T-cell (primary cell): ENCODE measurements at regions not wholly inside any gene's neighbourhood (a gene's known extent, or its start where the extent isn't known, plus 50 kb on each side); places are given as distances from the start of the nearest gene placed in this dataset.

Experiments used
- ATAC-seq, 4 experiments: fragments of 200-7000 bp in 3 of 4; fragments of 150-1000 bp in 1 of 4; cut with Tn5 transposase; replicated peaks in 1 of 4; 1 replicate in 3 of 4; 2 replicates in 1 of 4; pipeline ENCODE4 v1.10.0; 2021; ENCODE audit warnings: moderate library complexity in 3 of 4, mild to moderate bottlenecking in 2 of 4, moderate number of reproducible peaks in 1 of 4
- CTCF ChIA-PET, 2 donors: fragments of 300-600 bp; sonication (Branson Sonifier 250); formaldehyde crosslinking; loops; one replicate each; lab custom pipeline; 2022; ENCODE audit warnings: antibody characterized with exemption in 2 of 2; lab: Charles Lee
- POLR2A ChIA-PET, 2 donors: fragments of 300-600 bp; sonication (Branson Sonifier 250); formaldehyde crosslinking; loops; one replicate each; lab custom pipeline; 2022; ENCODE audit warnings: antibody characterized with exemption in 2 of 2; lab: Charles Lee
- DNase-seq, 35 experiments: peaks; one replicate each; pipeline versions ENCODE4 v3.0.0 to v3.0.0-alpha.2; 2013 to 2023
- H3K27ac ChIP-seq: one replicate; pipeline ENCODE4 v1.5.1; 2013; ENCODE audit warnings: low read length
- H3K27me3 ChIP-seq, 2 experiments: replicated peaks in 1 of 2; 1 replicate in 1 of 2; 2 replicates in 1 of 2; pipeline versions ENCODE4 v1.6.1 to v1.7.0; 2013; ENCODE audit warnings: low read length in 1 of 2, mixed read lengths in 1 of 2; ENCODE audit not compliant: control insufficient read depth in 2 of 2, insufficient read depth in 2 of 2; ENCODE audit errors: extremely low read depth in 1 of 2
- H3K36me3 ChIP-seq, 2 donors: 1 replicate in 1 of 2; 2 replicates in 1 of 2; pipeline versions ENCODE4 v1.6.1 to v1.7.0; 2013; ENCODE audit warnings: low read length in 1 of 2; ENCODE audit not compliant: control insufficient read depth in 2 of 2, insufficient read depth in 1 of 2; ENCODE audit errors: extremely low read depth in 1 of 2
- H3K4me1 ChIP-seq, 2 experiments: 1 replicate in 1 of 2; 2 replicates in 1 of 2; pipeline versions ENCODE4 v1.6.1 to v1.7.0; 2013; ENCODE audit warnings: low read length in 2 of 2, mixed read lengths in 1 of 2; ENCODE audit not compliant: insufficient read depth in 2 of 2, control insufficient read depth in 1 of 2; ENCODE audit errors: extremely low read depth in 1 of 2
- H3K4me3 ChIP-seq, 2 donors: 1 replicate in 1 of 2; 2 replicates in 1 of 2; pipeline versions ENCODE4 v1.5.1 to v1.7.0; 2013; ENCODE audit warnings: mild to moderate bottlenecking in 2 of 2, low read length in 1 of 2, moderate library complexity in 1 of 2; ENCODE audit not compliant: control insufficient read depth in 1 of 2; ENCODE audit errors: extremely low read depth in 1 of 2
- H3K9me3 ChIP-seq: 2 replicates; pipeline ENCODE4 v1.7.0; 2013
- H3K27ac Mint-ChIP-seq, 2 donors: one replicate each; pipeline ENCODE4 v1.8.0; 2020 to 2021; ENCODE audit warnings: mild to moderate bottlenecking in 2 of 2, mixed read lengths in 2 of 2
- H3K27me3 Mint-ChIP-seq, 2 donors: one replicate each; pipeline ENCODE4 v1.8.0; 2021 to 2022; ENCODE audit warnings: mixed read lengths in 2 of 2
- H3K36me3 Mint-ChIP-seq: one replicate; pipeline ENCODE4 v1.8.0; 2021; ENCODE audit warnings: mixed read lengths
- H3K4me1 Mint-ChIP-seq, 3 donors: one replicate each; pipeline ENCODE4 v1.8.0; 2020 to 2022; ENCODE audit warnings: mixed read lengths in 3 of 3, mild to moderate bottlenecking in 1 of 3
- H3K4me3 Mint-ChIP-seq, 3 donors: one replicate each; pipeline ENCODE4 v1.8.0; 2020 to 2022; ENCODE audit warnings: mild to moderate bottlenecking in 3 of 3, mixed read lengths in 3 of 3, moderate library complexity in 3 of 3
- H3K9me3 Mint-ChIP-seq, 3 donors: one replicate each; pipeline ENCODE4 v1.8.0; 2020 to 2022; ENCODE audit warnings: mixed read lengths in 3 of 3
- WGBS: methylation state at CpG from one replicate; pipeline ENCODE4 v1.1.5; 2013; ENCODE audit warnings: missing lambda C conversion rate; ENCODE audit not compliant: insufficient coverage; 5-methylcytosine and 5-hydroxymethylcytosine counted together

DNA sequence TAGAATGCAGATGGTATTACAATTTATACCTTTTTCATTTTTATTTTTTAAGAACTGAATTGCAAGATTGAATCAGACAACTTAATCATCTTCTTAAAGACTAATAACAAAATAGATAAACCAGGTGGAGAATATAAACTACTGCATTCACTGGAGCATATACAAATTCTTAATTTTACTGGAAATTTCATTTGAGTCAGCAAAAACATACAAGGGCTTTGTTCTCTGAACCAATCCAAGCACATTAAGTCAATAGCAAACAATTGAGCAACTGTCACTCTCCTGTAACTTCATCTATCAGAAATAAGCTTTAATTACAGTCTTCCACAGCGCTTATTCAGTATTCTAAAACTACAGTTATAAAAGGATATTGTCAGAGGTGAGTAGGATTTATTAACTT is 167.4 kb upstream of the OBI1 start:
- Histone ChIP-seq H3K4me1 (no peaks in the 10 kb centered on the region), H3K36me3 (no peaks in the 10 kb centered on the region), H3K9me3 (no peaks in the 10 kb centered on the region), H3K4me3 (no peak overlapping the region), H3K27ac (no peak overlapping the region), H3K27me3 (peaks cover 0 to 2% of the 10 kb centered on the region in 2 experiments)
- Mint-ChIP-seq H3K27ac (no peak overlapping the region), H3K9me3 (no peaks in the 10 kb centered on the region), H3K4me3 (no peak overlapping the region), H3K27me3 (peaks cover 0 to 17% of the 10 kb centered on the region in 2 donors), H3K36me3 (no peaks in the 10 kb centered on the region), H3K4me1 (no peaks in the 10 kb centered on the region)
- POLR2A ChIA-PET: no interaction called here
- no peak for ATAC-seq
- no CpG with 5 or more reads among the region's 1 CpG for WGBS
- CTCF ChIA-PET: no interaction called here
- DNase-seq: no peak

DNA sequence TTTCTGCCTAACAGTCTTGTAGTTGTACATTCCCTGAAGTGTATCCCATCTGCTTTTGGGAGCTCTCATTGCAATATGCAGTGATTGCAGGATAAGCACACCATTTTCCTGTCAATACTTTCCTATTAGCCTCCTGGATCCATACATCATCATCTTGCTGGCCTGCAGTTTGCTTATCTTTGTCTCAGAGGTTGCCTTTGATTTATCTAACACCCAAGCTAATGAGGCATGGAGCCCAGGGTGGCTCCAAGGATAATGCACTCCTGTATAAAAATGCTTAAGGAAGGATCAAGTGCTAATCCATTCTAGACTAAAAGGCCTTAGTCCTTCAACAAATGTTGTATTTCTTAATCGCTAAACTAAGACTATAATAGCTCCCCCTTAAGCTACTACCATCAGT is 161.6 kb upstream of the OBI1 start:
- no peaks in the 10 kb centered on the region for H3K9me3 ChIP-seq
- H3K27me3 Mint-ChIP-seq: peaks cover 5 to 10% of the 10 kb centered on the region in 2 donors
- WGBS: 100% methylated on average over 1 of the region's 1 CpG
- H3K27ac Mint-ChIP-seq: no peak overlapping the region
- H3K36me3 Mint-ChIP-seq: no peaks in the 10 kb centered on the region
- ChIA-PET CTCF (no interaction called here), POLR2A (no interaction called here)
- no peaks in the 10 kb centered on the region for H3K9me3 Mint-ChIP-seq
- ATAC-seq: no peak
- H3K4me1 ChIP-seq: no peaks in the 10 kb centered on the region
- no peak overlapping the region for H3K4me3 ChIP-seq
- no peaks in the 10 kb centered on the region for H3K36me3 ChIP-seq
- no peak overlapping the region for H3K27ac ChIP-seq
- H3K4me3 Mint-ChIP-seq: no peak overlapping the region
- peaks cover 0 to 6% of the 10 kb centered on the region in 2 experiments for H3K27me3 ChIP-seq
- no peak for DNase-seq
- H3K4me1 Mint-ChIP-seq: no peaks in the 10 kb centered on the region

DNA sequence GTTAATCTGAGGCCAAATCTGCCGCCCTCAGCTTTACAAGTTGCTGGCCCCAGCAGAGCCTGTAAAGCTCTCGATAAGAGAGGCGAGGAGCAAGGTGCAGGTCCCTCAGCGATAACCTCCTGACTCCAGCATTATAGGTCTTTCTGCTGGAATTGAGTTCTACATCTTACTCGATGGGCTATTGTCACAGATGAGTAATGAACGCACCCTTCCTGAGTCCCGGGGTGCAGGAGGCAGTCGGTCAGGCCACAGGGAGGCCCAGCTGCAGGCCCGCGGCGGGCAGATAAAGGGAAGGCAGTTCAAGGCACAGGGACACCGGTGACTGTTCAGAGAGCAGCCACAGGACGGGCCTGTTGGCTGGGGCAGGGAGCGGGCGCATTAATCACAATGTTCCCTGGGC is 157.6 kb upstream of the OBI1 start:
- Mint-ChIP-seq H3K4me3 (no peak overlapping the region), H3K4me1 (no peaks in the 10 kb centered on the region), H3K9me3 (no peaks in the 10 kb centered on the region), H3K36me3 (no peaks in the 10 kb centered on the region), H3K27me3 (peaks cover 9 to 18% of the 10 kb centered on the region in 2 donors), H3K27ac (no peak overlapping the region)
- Histone ChIP-seq H3K27me3 (peaks cover 0 to 6% of the 10 kb centered on the region in 2 experiments), H3K4me1 (no peaks in the 10 kb centered on the region), H3K4me3 (no peak overlapping the region), H3K27ac (no peak overlapping the region), H3K9me3 (no peaks in the 10 kb centered on the region), H3K36me3 (no peaks in the 10 kb centered on the region)
- POLR2A ChIA-PET: no interaction called here
- 87% methylated on average over 13 of the region's 15 CpGs for whole genome bisulfite sequencing
- DNase-seq: no peak
- ATAC-seq: no peak
- CTCF ChIA-PET: no interaction called here

DNA sequence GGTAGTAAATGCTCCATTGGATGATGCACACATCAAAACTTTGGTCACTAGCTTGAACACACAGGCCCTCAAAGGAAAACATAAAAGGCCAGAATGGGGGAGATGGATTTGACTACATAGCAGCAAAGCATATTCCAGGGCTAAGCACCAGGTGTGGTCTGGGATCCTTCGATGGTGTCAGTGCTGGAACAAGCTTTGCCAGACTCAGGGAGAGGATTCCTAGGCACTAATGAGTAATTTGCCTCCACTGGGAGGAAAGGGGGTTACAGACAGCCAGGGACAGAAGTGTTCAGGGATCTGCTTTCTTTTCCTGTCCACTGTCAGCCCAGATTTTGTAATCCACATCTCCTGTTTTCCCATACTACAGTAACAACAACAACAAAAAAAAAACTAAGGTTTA is 157.2 kb upstream of the OBI1 start:
- POLR2A ChIA-PET: no interaction called here
- CTCF ChIA-PET: no interaction called here
- H3K27me3 ChIP-seq: peaks cover 0 to 6% of the 10 kb centered on the region in 2 experiments
- H3K27ac Mint-ChIP-seq: no peak overlapping the region
- H3K36me3 Mint-ChIP-seq: no peaks in the 10 kb centered on the region
- no peak overlapping the region for H3K4me3 Mint-ChIP-seq
- H3K36me3 ChIP-seq: no peaks in the 10 kb centered on the region
- no peak for ATAC-seq
- DNase-seq: no peak
- H3K4me3 ChIP-seq: no peak overlapping the region
- H3K4me1 Mint-ChIP-seq: no peaks in the 10 kb centered on the region
- no peak overlapping the region for H3K27ac ChIP-seq
- H3K9me3 ChIP-seq: no peaks in the 10 kb centered on the region
- H3K4me1 ChIP-seq: no peaks in the 10 kb centered on the region
- H3K9me3 Mint-ChIP-seq: no peaks in the 10 kb centered on the region
- peaks cover 9 to 18% of the 10 kb centered on the region in 2 donors for H3K27me3 Mint-ChIP-seq
- 58% methylated on average over 1 of the region's 1 CpG for WGBS

DNA sequence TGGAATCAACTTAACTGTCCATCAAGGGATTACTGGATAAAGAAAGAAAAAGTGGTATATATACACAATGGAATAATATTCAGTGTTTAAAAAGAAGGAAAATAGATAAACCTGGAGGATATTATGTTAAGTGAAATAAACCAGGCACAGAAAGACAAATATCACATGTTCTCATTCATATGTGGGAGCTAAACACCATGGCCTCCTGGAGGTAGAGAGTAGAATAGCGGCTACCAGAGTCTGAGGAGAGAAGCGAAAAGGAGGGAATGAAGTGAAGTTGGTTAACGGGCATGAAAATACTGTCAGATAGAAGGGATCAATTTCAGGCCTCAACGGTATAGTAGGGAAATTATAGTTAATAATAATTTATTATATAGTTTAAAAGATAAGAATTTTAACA is 147.5 kb upstream of the OBI1 start:
- H3K27me3 ChIP-seq: no peaks in the 10 kb centered on the region
- WGBS: no CpG with 5 or more reads among the region's 4 CpGs
- H3K4me3 ChIP-seq: no peak overlapping the region
- Mint-ChIP-seq H3K27ac (no peak overlapping the region), H3K27me3 (peaks cover 0 to 14% of the 10 kb centered on the region in 2 donors), H3K4me1 (no peaks in the 10 kb centered on the region), H3K36me3 (no peaks in the 10 kb centered on the region), H3K9me3 (peaks cover 0 to 4% (median 0%) of the 10 kb centered on the region in 3 donors), H3K4me3 (no peak overlapping the region)
- CTCF ChIA-PET: no interaction called here
- no peaks in the 10 kb centered on the region for H3K36me3 ChIP-seq
- DNase-seq (peak in 1 of 35 experiments; percentile 1), ATAC-seq (no peak)
- H3K4me1 ChIP-seq: no peaks in the 10 kb centered on the region
- POLR2A ChIA-PET: no interaction called here
- no peak overlapping the region for H3K27ac ChIP-seq
- H3K9me3 ChIP-seq: no peaks in the 10 kb centered on the region

DNA sequence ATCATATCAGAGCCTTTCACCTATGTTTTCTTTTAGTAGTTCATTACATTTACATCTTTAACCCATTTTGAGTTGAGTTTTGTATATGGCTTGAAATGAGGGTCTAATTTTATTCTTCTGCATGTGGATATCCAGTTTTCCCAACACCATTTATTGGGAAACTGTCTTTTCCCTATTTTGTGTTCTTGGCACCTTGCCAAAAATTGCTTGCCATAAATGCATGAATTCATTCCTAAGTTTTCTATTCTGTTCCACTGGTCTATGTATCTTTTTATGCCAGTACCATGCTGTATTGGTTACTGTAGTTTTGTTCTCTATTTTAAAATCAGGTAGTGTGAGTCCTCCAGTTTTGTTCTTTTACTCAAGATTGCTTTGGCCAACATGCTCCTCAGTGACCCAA is 144.0 kb upstream of the OBI1 start:
- no peak overlapping the region for H3K27ac Mint-ChIP-seq
- POLR2A ChIA-PET: no interaction called here
- H3K27me3 Mint-ChIP-seq: peaks cover 0 to 18% of the 10 kb centered on the region in 2 donors
- CTCF ChIA-PET: no interaction called here
- no peak for DNase-seq
- no peak overlapping the region for H3K4me3 Mint-ChIP-seq
- H3K4me3 ChIP-seq: no peak overlapping the region
- H3K27ac ChIP-seq: no peak overlapping the region
- H3K9me3 ChIP-seq: no peaks in the 10 kb centered on the region
- no peaks in the 10 kb centered on the region for H3K36me3 Mint-ChIP-seq
- H3K27me3 ChIP-seq: no peaks in the 10 kb centered on the region
- peaks cover 0 to 4% (median 0%) of the 10 kb centered on the region in 3 donors for H3K9me3 Mint-ChIP-seq
- no peaks in the 10 kb centered on the region for H3K4me1 Mint-ChIP-seq
- H3K36me3 ChIP-seq: no peaks in the 10 kb centered on the region
- no peaks in the 10 kb centered on the region for H3K4me1 ChIP-seq
- ATAC-seq: no peak

DNA sequence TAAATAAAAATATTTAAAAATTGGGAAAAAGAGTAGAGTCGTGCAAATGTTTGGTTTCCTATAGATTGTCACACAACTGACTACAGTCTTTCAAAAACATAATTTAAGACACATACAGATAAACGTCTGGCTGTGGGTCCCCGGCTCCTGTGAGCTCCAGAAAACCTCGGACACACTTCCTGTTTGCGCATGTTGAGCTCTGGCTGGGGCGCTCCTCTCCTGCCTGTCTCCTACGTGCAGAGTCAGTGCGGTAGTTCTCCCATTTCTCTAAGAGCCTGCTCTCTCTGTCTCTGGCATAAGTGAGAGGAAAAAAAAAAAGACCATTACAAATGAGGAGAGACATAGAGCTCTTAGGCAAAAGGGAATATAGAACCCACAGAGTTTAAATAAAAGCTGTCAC is 128.2 kb upstream of the OBI1 start:
- H3K4me1 ChIP-seq: no peaks in the 10 kb centered on the region
- no peak for ATAC-seq
- CTCF ChIA-PET: no interaction called here
- DNase-seq: no peak
- no peaks in the 10 kb centered on the region for H3K9me3 ChIP-seq
- POLR2A ChIA-PET: no interaction called here
- H3K4me3 ChIP-seq: no peak overlapping the region
- H3K4me1 Mint-ChIP-seq: no peaks in the 10 kb centered on the region
- no peaks in the 10 kb centered on the region for H3K36me3 ChIP-seq
- H3K27ac Mint-ChIP-seq: no peak overlapping the region
- no peaks in the 10 kb centered on the region for H3K36me3 Mint-ChIP-seq
- no peak overlapping the region for H3K27ac ChIP-seq
- H3K9me3 Mint-ChIP-seq: no peaks in the 10 kb centered on the region
- peaks cover 0 to 13% of the 10 kb centered on the region in 2 donors for H3K27me3 Mint-ChIP-seq
- no peak overlapping the region for H3K4me3 Mint-ChIP-seq
- H3K27me3 ChIP-seq: peaks cover 0 to 5% of the 10 kb centered on the region in 2 experiments
- 4% methylated on average over 5 of the region's 8 CpGs for WGBS
